Prostate gland (tissue), 2 donors: ENCODE measurements at regions not wholly inside any gene's neighbourhood (a gene's known extent, or its start where the extent isn't known, plus 50 kb on each side); places are given as distances from the start of the nearest gene placed in this dataset.

Experiments used
- POLR2A ChIP-seq: fragments of 450-650 bp; IDR thresholded peaks from one replicate; pipeline ENCODE4 v1.6.1; 2016; ENCODE audit warnings: antibody characterized with exemption, mild to moderate bottlenecking
- TF ChIP-seq, protein P1 (sequence below), 4 experiments: fragments of 200-600 bp in 2 of 4; fragments of 450-650 bp in 2 of 4; sonication (generic) in 2 of 4; IDR thresholded peaks; 1 replicate in 3 of 4; 2 replicates in 1 of 4; pipeline ENCODE4 v1.5.1; 2016 to 2019; ENCODE audit warnings: antibody characterized with exemption in 4 of 4, mild to moderate bottlenecking in 2 of 4, moderate library complexity in 2 of 4

DNA sequence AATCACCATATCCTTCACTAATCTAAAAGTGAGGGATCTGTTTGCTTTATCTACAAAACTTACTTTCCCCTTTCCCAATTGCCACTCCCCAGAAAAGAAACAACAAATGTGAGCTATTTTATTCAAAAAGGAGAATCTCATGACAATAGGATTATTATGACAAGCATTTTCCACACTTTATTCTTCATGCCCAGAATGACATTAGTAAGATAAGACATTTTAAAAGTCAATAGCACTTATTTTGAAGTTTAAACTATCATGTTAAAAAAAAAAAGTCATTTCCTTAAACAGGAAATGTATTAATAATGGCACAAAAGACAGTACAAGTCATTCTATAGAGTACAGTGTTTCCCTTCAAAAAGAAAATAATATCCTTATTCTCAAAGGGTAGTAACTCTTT is 58.8 kb upstream of the HNRNPA3 start:
- TF ChIP-seq, protein P1, sequence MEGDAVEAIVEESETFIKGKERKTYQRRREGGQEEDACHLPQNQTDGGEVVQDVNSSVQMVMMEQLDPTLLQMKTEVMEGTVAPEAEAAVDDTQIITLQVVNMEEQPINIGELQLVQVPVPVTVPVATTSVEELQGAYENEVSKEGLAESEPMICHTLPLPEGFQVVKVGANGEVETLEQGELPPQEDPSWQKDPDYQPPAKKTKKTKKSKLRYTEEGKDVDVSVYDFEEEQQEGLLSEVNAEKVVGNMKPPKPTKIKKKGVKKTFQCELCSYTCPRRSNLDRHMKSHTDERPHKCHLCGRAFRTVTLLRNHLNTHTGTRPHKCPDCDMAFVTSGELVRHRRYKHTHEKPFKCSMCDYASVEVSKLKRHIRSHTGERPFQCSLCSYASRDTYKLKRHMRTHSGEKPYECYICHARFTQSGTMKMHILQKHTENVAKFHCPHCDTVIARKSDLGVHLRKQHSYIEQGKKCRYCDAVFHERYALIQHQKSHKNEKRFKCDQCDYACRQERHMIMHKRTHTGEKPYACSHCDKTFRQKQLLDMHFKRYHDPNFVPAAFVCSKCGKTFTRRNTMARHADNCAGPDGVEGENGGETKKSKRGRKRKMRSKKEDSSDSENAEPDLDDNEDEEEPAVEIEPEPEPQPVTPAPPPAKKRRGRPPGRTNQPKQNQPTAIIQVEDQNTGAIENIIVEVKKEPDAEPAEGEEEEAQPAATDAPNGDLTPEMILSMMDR (IDR thresholded peaks at IDR 0.05), result no peak
- TF ChIP-seq POLR2A, result no peak
